GM12865 (cell line): ENCODE measurements at regions not wholly inside any gene's neighbourhood (a gene's known extent, or its start where the extent isn't known, plus 50 kb on each side); places are given as distances from the start of the nearest gene placed in this dataset.

ENCODE experiments used
- DNase-seq: peaks from one replicate; pipeline ENCODE4 v3.0.0; 2010; ENCODE audit warnings: low read depth
- H3K4me3 ChIP-seq: 2 replicates; pipeline ENCODE4 v1.5.1; 2011; ENCODE audit warnings: mild to moderate bottlenecking, low read depth, low read length, control low read depth
- TF ChIP-seq, protein P1 (sequence below): IDR thresholded peaks from 2 replicates; pipeline ENCODE4 v1.5.1; 2011; ENCODE audit warnings: low read length, control low read depth, low read depth, inconsistent platforms; ENCODE audit not compliant: insufficient read depth; ENCODE audit errors: missing control alignments

DNA sequence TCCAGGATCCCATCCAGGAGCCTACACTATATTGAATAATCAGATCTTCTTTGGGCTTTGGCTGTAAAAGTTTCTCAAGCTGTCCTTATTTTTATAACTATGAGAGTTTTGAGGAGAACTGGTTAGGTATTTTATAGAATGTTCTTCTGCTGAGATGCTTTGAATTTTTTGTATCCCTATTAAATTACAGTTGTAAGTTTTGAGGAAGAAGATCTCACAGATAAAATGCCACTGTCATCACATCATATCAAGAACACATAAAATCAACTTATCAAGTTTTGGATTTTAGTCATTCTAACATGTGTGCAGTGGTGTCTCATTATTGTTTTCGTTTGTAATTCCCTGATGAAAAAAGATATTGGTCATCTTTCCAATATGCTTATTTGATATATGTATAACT lies 260.2 kb upstream of the COL3A1 start:
- TF ChIP-seq, protein P1, sequence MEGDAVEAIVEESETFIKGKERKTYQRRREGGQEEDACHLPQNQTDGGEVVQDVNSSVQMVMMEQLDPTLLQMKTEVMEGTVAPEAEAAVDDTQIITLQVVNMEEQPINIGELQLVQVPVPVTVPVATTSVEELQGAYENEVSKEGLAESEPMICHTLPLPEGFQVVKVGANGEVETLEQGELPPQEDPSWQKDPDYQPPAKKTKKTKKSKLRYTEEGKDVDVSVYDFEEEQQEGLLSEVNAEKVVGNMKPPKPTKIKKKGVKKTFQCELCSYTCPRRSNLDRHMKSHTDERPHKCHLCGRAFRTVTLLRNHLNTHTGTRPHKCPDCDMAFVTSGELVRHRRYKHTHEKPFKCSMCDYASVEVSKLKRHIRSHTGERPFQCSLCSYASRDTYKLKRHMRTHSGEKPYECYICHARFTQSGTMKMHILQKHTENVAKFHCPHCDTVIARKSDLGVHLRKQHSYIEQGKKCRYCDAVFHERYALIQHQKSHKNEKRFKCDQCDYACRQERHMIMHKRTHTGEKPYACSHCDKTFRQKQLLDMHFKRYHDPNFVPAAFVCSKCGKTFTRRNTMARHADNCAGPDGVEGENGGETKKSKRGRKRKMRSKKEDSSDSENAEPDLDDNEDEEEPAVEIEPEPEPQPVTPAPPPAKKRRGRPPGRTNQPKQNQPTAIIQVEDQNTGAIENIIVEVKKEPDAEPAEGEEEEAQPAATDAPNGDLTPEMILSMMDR = no peak
- H3K4me3 ChIP-seq = no peak overlapping the region
- DNase-seq = no peak

DNA sequence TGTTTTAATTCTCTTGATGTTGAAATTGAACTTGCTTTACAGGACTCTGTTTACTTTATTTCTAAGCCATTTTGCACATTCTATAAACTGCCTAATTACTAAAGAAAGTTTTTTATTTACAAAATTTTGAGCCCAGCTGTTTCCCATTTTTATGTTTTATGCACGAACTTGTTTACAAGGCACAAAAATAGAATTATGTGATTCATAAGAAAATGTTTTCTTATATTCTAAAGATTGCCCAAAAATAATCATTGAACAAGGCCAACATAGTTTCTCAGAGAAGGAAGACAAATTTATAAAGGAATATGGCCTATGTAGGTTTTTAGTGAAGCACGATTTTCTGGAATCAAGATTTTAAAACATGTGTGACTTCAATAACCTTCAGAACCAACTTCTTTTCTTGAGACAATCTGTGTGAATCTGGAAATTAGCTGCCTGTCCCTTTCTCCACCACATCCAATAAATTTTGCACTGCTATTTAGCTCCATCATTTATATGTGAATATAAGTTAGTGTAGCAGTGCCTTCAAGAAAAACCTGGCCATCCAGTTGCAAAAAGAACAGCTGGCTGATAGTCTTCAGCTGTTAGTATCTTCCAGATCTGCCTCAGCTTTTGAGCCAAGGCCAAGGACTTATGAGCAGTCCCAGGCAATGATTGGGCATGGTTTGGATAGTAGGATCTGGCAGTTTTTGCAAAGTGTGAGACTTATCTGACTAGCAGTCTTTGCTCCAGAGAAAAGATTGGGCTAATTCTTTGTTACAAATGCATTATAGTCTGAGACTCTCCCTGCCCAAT lies 253.2 kb upstream of the COL3A1 start:
- no peak overlapping the region for H3K4me3 ChIP-seq
- TF ChIP-seq, protein P1 = no peak
- DNase-seq = no peak

DNA sequence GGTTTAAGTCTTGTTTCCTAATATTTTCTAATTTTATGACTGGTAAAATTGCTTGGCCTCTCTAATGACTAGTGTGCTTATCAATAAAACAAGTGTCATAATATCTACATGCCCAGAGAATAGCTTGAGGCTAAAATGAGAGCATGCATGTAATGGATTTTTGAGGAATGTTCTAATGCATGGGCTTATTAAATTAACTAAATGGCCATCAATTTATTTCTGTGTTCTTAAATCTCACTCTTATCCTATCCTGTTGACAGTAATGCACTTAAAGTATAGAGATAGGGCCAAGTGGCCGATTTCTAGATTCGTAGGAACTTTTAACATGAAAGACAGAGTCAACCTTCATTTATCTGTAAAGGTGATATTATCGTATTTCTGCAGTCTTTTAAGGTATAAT lies 252.4 kb upstream of the COL3A1 start:
- TF ChIP-seq, protein P1 = no peak
- no peak overlapping the region for H3K4me3 ChIP-seq
- no peak for DNase-seq

DNA sequence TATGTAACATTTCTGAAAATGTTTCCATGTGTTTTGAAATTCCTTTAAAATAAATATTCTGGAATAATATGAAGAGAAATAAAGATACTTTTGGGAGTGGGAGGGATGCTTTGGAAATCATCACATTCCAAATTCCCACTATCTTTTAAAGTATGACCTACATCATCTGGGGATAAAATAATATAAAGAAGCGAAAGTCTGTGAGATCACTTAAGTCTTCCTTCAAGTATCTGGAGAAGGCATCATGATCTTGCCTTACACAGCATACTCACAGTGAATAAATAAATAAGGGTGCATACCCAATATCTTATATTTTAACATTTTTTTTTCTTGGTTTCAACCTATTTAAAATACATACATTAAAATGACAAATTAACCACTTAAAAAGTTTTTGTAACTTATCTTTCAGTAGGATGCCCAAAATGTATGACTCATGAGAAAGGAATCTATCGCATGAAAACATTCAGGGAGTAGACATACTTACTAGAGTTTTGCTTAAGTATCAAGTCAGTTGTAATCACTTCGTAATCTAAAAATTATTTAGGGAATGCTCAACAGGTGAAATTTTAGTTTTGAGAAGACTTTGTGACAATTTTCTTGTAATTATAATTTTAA lies 248.3 kb upstream of the COL3A1 start:
- no peak overlapping the region for H3K4me3 ChIP-seq
- DNase-seq = no peak
- TF ChIP-seq, protein P1 = no peak

GRCh38 chr2:188726626-188727247 lies 247.4 kb upstream of the COL3A1 start:
- TF ChIP-seq, protein P1 = no peak
- H3K4me3 ChIP-seq = no peak overlapping the region
- DNase-seq = no peak

DNA sequence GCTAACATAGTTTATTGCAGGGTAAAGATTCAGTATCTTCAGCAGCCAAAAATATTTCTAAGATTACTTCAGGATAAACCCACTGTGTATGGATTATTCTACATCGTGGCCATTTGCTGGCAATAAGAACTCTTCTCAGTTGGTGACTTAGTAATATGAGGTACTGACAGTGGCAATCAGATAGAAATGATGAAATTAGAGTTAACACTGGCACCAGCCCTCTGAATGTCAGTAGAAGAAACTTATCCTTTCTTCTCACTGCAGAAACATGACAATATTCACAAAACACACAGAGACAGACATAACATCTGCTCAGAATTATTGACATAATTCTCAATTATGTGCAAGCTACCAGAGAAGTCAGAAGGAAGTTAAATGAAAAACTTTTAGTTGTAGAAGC lies 246.3 kb upstream of the COL3A1 start:
- TF ChIP-seq, protein P1 = no peak
- H3K4me3 ChIP-seq = no peak overlapping the region
- no peak for DNase-seq
